Neural progenitor cell (in vitro differentiated cells): ENCODE measurements at regions not wholly inside any gene's neighbourhood (a gene's known extent, or its start where the extent isn't known, plus 50 kb on each side); places are given as distances from the start of the nearest gene placed in this dataset.

ENCODE experiments used
- EZH2 ChIP-seq: fragments of 200-600 bp; sonication (generic); IDR thresholded peaks from 2 replicates; pipeline ENCODE4 v1.6.1; 2017; ENCODE audit warnings: antibody characterized with exemption, mild to moderate bottlenecking, moderate library complexity
- TF ChIP-seq, protein P1 (sequence below): fragments of 200-600 bp; sonication (generic); IDR thresholded peaks from 2 replicates; pipeline ENCODE4 v1.5.1; 2017; ENCODE audit warnings: antibody characterized with exemption, mild to moderate bottlenecking

DNA sequence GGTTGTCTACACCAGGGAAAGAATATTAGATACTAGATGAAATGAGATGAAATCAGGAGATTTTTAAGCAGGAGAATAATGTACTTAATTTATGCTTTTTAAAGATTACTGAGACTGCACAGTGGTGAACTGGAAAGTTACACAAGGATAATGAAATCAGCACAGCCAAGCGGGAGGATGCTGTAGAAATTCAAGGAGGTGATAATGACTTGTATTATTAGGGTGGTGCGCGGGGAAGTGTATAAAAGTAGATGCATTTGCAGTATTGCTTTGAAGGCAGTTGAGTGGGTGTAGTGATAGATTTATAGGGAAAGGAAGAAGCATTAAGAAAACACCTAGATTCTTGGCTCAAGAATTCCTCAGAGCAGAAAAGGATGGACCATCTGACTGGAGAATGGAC lies 359.5 kb upstream of the SPHKAP start:
- TF ChIP-seq, protein P1, sequence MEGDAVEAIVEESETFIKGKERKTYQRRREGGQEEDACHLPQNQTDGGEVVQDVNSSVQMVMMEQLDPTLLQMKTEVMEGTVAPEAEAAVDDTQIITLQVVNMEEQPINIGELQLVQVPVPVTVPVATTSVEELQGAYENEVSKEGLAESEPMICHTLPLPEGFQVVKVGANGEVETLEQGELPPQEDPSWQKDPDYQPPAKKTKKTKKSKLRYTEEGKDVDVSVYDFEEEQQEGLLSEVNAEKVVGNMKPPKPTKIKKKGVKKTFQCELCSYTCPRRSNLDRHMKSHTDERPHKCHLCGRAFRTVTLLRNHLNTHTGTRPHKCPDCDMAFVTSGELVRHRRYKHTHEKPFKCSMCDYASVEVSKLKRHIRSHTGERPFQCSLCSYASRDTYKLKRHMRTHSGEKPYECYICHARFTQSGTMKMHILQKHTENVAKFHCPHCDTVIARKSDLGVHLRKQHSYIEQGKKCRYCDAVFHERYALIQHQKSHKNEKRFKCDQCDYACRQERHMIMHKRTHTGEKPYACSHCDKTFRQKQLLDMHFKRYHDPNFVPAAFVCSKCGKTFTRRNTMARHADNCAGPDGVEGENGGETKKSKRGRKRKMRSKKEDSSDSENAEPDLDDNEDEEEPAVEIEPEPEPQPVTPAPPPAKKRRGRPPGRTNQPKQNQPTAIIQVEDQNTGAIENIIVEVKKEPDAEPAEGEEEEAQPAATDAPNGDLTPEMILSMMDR: no peak
- no peak for TF ChIP-seq EZH2
